HepG2 (cell line): ENCODE measurements at regions not wholly inside any gene's neighbourhood (a gene's known extent, or its start where the extent isn't known, plus 50 kb on each side); places are given as distances from the start of the nearest gene placed in this dataset.

Experiments used
- ATAC-seq: fragments of 200-7000 bp; cut with Tn5 transposase; 3 replicates; pipeline ENCODE4 v1.9.1; 2020; ENCODE audit warnings: mild to moderate bottlenecking, moderate library complexity
- BruUV-seq: library from RNA; stranded (reverse); fragments of 400-500 nt; replicated peaks from 2 replicates; lab custom pipeline; 2021; lab: Mats Ljungman, UMichigan
- CTCF ChIA-PET: fragments of 300-600 bp; formaldehyde crosslinking; extraction: SDS; loops from one replicate; lab custom pipeline; 2021; ENCODE audit warnings: low total read pairs, inconsistent platforms, low intra/inter-chr PET ratio; lab: Yijun Ruan, JAX
- POLR2A ChIA-PET: fragments of 350-600 bp; sonication (Branson Sonifier 250); formaldehyde crosslinking; loops from one replicate; lab custom pipeline; 2020; ENCODE audit warnings: antibody characterized with exemption, inconsistent platforms; lab: Yijun Ruan, JAX
- DNase-seq: peaks from one replicate; pipeline ENCODE4 v3.0.0-alpha.2; 2015; ENCODE audit warnings: low spot score
- FAIRE-seq: peaks from 3 replicates; lab custom pipeline; 2011; peaks lifted over from hg19 to GRCh38; lab: Jason Lieb, UNC
- H2AFZ ChIP-seq: one replicate; pipeline ENCODE4 v1.6.1; 2011; ENCODE audit warnings: low read length, inconsistent platforms
- H3K27ac ChIP-seq: fragments of 300-600 bp; 3 replicates; pipeline ENCODE4 v1.8.0; 2011; ENCODE audit warnings: mixed run types, mild to moderate bottlenecking, mixed read lengths, low read length, inconsistent platforms; ENCODE audit not compliant: insufficient read depth; ENCODE audit errors: extremely low read length
- H3K27me3 ChIP-seq, 2 experiments: fragments of 200-600 bp in 1 of 2; 2 replicates in 1 of 2; 3 replicates in 1 of 2; pipeline versions ENCODE4 v1.6.0 to v1.8.0; 2011; ENCODE audit warnings: low read length in 2 of 2, mild to moderate bottlenecking in 2 of 2, moderate library complexity in 2 of 2, inconsistent platforms in 1 of 2; ENCODE audit not compliant: insufficient read depth in 2 of 2, control insufficient read depth in 1 of 2
- H3K36me3 ChIP-seq, 2 experiments: fragments of 200-600 bp in 1 of 2; replicated peaks in 1 of 2; 2 replicates in 1 of 2; 3 replicates in 1 of 2; pipeline versions ENCODE4 v1.5.1 to v1.8.0; 2011; ENCODE audit warnings: low read length in 2 of 2, inconsistent platforms in 1 of 2; ENCODE audit not compliant: insufficient read depth in 2 of 2, control insufficient read depth in 1 of 2
- H3K4me1 ChIP-seq: 2 replicates; pipeline ENCODE4 v1.5.1; 2012; ENCODE audit warnings: low read length, inconsistent platforms; ENCODE audit not compliant: insufficient read depth
- H3K4me2 ChIP-seq: 2 replicates; pipeline ENCODE4 v1.6.0; 2011; ENCODE audit warnings: low read depth, low read length, inconsistent platforms
- H3K4me3 ChIP-seq, 3 experiments: fragments of 200-600 bp in 1 of 3; sonication (generic), shearing (Covaris generic) in 1 of 3; replicated peaks in 1 of 3; 2 replicates each; pipeline ENCODE4 v1.5.1; 2011 to 2016; ENCODE audit warnings: low read length in 3 of 3, inconsistent platforms in 2 of 3, low read depth in 2 of 3, mild to moderate bottlenecking in 2 of 3, control low read depth in 1 of 3, mixed read lengths in 1 of 3; ENCODE audit not compliant: insufficient read depth in 1 of 3
- H3K79me2 ChIP-seq: one replicate; pipeline ENCODE4 v1.6.1; 2011; ENCODE audit warnings: low read length, inconsistent platforms; ENCODE audit not compliant: insufficient read depth
- H3K9ac ChIP-seq: 2 replicates; pipeline ENCODE4 v1.6.0; 2011; ENCODE audit warnings: mild to moderate bottlenecking, low read depth, low read length, inconsistent platforms; ENCODE audit not compliant: insufficient read depth
- H3K9me3 ChIP-seq: 2 replicates; pipeline ENCODE4 v1.5.1; 2012; ENCODE audit warnings: mild to moderate bottlenecking, low read length
- H4K20me1 ChIP-seq: 2 replicates; pipeline ENCODE4 v1.6.0; 2011; ENCODE audit warnings: inconsistent platforms, mild to moderate bottlenecking, low read length, moderate library complexity; ENCODE audit not compliant: insufficient read depth
- ARID4A ChIP-seq: sonication (generic); formaldehyde crosslinking; IDR thresholded peaks from 2 replicates; pipeline ENCODE4 v1.5.0; 2020; ENCODE audit warnings: mild to moderate bottlenecking, missing genetic modification reagents, borderline replicate concordance
- FOXM1 ChIP-seq: sonication (generic); formaldehyde crosslinking; IDR thresholded peaks from 2 replicates; pipeline ENCODE4 v1.5.0; 2020; ENCODE audit warnings: missing genetic modification reagents
- KDM1A ChIP-seq: IDR thresholded peaks from 2 replicates; pipeline ENCODE4 v1.6.1; 2016; ENCODE audit warnings: missing compliant biosample characterization
- MAZ ChIP-seq, 2 experiments: sonication (generic) in 1 of 2; formaldehyde crosslinking in 1 of 2; IDR thresholded peaks; 2 replicates each; pipeline versions ENCODE4 v1.5.0 to v1.6.1; 2012 to 2020; ENCODE audit warnings: low read depth in 2 of 2, mild to moderate bottlenecking in 2 of 2, borderline replicate concordance in 1 of 2, improper control_type of control experiment in 1 of 2, low read length in 1 of 2, missing genetic modification reagents in 1 of 2, moderate library complexity in 1 of 2
- MEIS1 ChIP-seq: sonication (generic); formaldehyde crosslinking; IDR thresholded peaks from 2 replicates; pipeline ENCODE4 v1.9.0; 2021; ENCODE audit warnings: mild to moderate bottlenecking, missing genetic modification reagents, moderate library complexity, borderline replicate concordance
- NFYC ChIP-seq: IDR thresholded peaks from 2 replicates; pipeline ENCODE4 v1.6.1; 2016; ENCODE audit warnings: missing genetic modification reagents, missing compliant biosample characterization
- PCBP2 ChIP-seq: fragments of 200-400 bp; formaldehyde crosslinking; optimal IDR thresholded peaks from 2 replicates; pipeline ENCODE3; 2018; ENCODE audit warnings: low read length, low read depth; ENCODE audit not compliant: poor library complexity, severe bottlenecking
- PRPF4 ChIP-seq: fragments of 200-400 bp; formaldehyde crosslinking; IDR thresholded peaks from 2 replicates; pipeline ENCODE4 v1.6.1; 2016; ENCODE audit warnings: low read length, low read depth; ENCODE audit not compliant: poor library complexity, severe bottlenecking
- ZNF101 ChIP-seq: sonication (generic); formaldehyde crosslinking; IDR thresholded peaks from 2 replicates; pipeline ENCODE4 v1.4.0; 2020; ENCODE audit warnings: mild to moderate bottlenecking, low read depth, missing genetic modification reagents, borderline replicate concordance
- ZNF143 ChIP-seq: sonication (generic); formaldehyde crosslinking; IDR thresholded peaks from 2 replicates; pipeline ENCODE4 v1.4.0; 2020; ENCODE audit warnings: missing genetic modification reagents
- ZNF230 ChIP-seq: sonication (generic); formaldehyde crosslinking; IDR thresholded peaks from 2 replicates; pipeline ENCODE4 v1.4.0; 2020; ENCODE audit warnings: mild to moderate bottlenecking, missing genetic modification reagents
- ZNF484 ChIP-seq: sonication (generic); formaldehyde crosslinking; IDR thresholded peaks from 2 replicates; pipeline ENCODE4 v1.5.1; 2020; ENCODE audit warnings: mild to moderate bottlenecking, low read depth, missing genetic modification reagents, borderline replicate concordance
- ZNF615 ChIP-seq: sonication (generic); formaldehyde crosslinking; IDR thresholded peaks from 2 replicates; pipeline ENCODE4 v1.5.0; 2020; ENCODE audit warnings: mild to moderate bottlenecking, missing genetic modification reagents, borderline replicate concordance
- ZNF737 ChIP-seq: sonication (generic); formaldehyde crosslinking; IDR thresholded peaks from 2 replicates; pipeline ENCODE4 v1.5.0; 2020; ENCODE audit warnings: missing genetic modification reagents, mild to moderate bottlenecking, borderline replicate concordance
- ZNF784 ChIP-seq: sonication (generic); formaldehyde crosslinking; IDR thresholded peaks from 2 replicates; pipeline ENCODE4 v1.5.1; 2020; ENCODE audit warnings: missing genetic modification reagents, mild to moderate bottlenecking, borderline replicate concordance
- ZSCAN30 ChIP-seq: sonication (generic); formaldehyde crosslinking; IDR thresholded peaks from 2 replicates; pipeline ENCODE4 v1.5.0; 2020; ENCODE audit warnings: mild to moderate bottlenecking, missing genetic modification reagents
- WGBS: methylation state at CpG from one replicate; pipeline ENCODE4 v1.1.6; 2017; ENCODE audit warnings: low lambda C conversion rate; 5-methylcytosine and 5-hydroxymethylcytosine counted together
- in situ Hi-C: cut with HindIII; loops from 2 replicates; pipeline ENCODE4 v1.10.0; 2017; ENCODE audit warnings: low pct_unique_long_range_greater_than_20kb; ENCODE audit not compliant: extremely low pct_ligation_motif_present
- intact Hi-C: fragments of 100-400 bp; cut with micrococcal nuclease; formaldehyde crosslinking; loops from one replicate; pipeline ENCODE4 v1.10.0; 2022; ENCODE audit not compliant: unreplicated experiment

- no peak for TF ChIP-seq PRPF4
- TF ChIP-seq, all 625 proteins: peak for 7
Measured at GRCh38 chr1:114282751-114283403, 129.2 kb upstream of the SYT6 start (continued).

- ChIA-PET POLR2A (no interaction called here), CTCF (no interaction called here)
- no peak for TF ChIP-seq MEIS1 (CRISPR knock-in tag)
- no peak for TF ChIP-seq ZNF784
- TF ChIP-seq ZNF143 (CRISPR knock-in tag) = no peak
- no peak for TF ChIP-seq ZSCAN30
- TF ChIP-seq PCBP2 = no peak
- TF ChIP-seq ZNF484 (CRISPR knock-in tag) = no peak
- no peak for TF ChIP-seq FOXM1 (CRISPR knock-in tag)
- TF ChIP-seq KDM1A (CRISPR knock-in tag) = no peak
- no peak for TF ChIP-seq ZNF230 (CRISPR knock-in tag)
- no peak for TF ChIP-seq NFYC
- no peak for TF ChIP-seq ZNF615 (CRISPR knock-in tag)
- no peak for TF ChIP-seq MAZ (IDR thresholded peaks at IDR 0.05; ENCODE audit: borderline replicate concordance, low read depth, low read length)
- no peak for TF ChIP-seq MAZ (CRISPR knock-in tag; IDR thresholded peaks at IDR 0.05; ENCODE audit: low read depth)
- TF ChIP-seq ARID4A = no peak
- no peak for TF ChIP-seq ZNF101 (CRISPR knock-in tag)
- no peak for TF ChIP-seq ZNF737
Measured at GRCh38 chr1:114278911-114279310, 125.2 kb upstream of the SYT6 start.

More at GRCh38 chr1:114278911-114279310, 125.2 kb upstream of the SYT6 start:
- Histone ChIP-seq H3K36me3 (no peaks in the 10 kb centered on the region), H3K79me2 (no peaks in the 10 kb centered on the region), H3K27me3 (no peaks in the 10 kb centered on the region; a peak in 2 of 5 replicates), H2AFZ (no peak overlapping the region), H3K27ac (no peak overlapping the region), H3K4me2 (no peak overlapping the region), H4K20me1 (no peaks in the 10 kb centered on the region), H3K4me1 (no peaks in the 10 kb centered on the region), H3K9ac (no peak overlapping the region), H3K4me3 (no peak overlapping the region), H3K9me3 (no peaks in the 10 kb centered on the region)
- 0% methylated on average over 3 of the region's 3 CpGs for WGBS
- intact Hi-C loops = no loop called here
- FAIRE-seq = no peak
- ATAC-seq = no peak
- DNase-seq = no peak
- in situ Hi-C loops = loop anchor here (25.0 kb wide), 1 partner anchor 442 kb away; no protein-coding TSS in a partner anchor
- no TSS peak for BruUV-seq
